A673 (cell line): ENCODE measurements at regions not wholly inside any gene's neighbourhood (a gene's known extent, or its start where the extent isn't known, plus 50 kb on each side); places are given as distances from the start of the nearest gene placed in this dataset.

ENCODE experiments used
- BruUV-seq: library from RNA; stranded (reverse); fragments of 400-500 nt; replicated peaks from 2 replicates; lab custom pipeline; 2021; lab: Mats Ljungman, UMichigan
- CTCF ChIA-PET: fragments of 300-600 bp; sonication (Branson Sonifier 250); formaldehyde crosslinking; loops from one replicate; lab custom pipeline; 2022; ENCODE audit warnings: antibody characterized with exemption; lab: Charles Lee
- POLR2A ChIA-PET: fragments of 300-600 bp; sonication (Branson Sonifier 250); formaldehyde crosslinking; loops from one replicate; lab custom pipeline; 2022; ENCODE audit warnings: antibody characterized with exemption; ENCODE audit not compliant: low non-redundant PET; lab: Charles Lee
- DNase-seq: peaks from one replicate; pipeline ENCODE4 v3.0.0-alpha.2; 2015; ENCODE audit warnings: low spot score
- H3K27ac ChIP-seq: fragments of 200-600 bp; sonication (generic); 2 replicates; pipeline ENCODE4 v1.5.1; 2016; ENCODE audit warnings: mixed run types, low read depth, mild to moderate bottlenecking, mixed read lengths, antibody characterized with exemption, low read length; ENCODE audit not compliant: poor library complexity, severe bottlenecking
- H3K27me3 ChIP-seq: fragments of 200-600 bp; sonication (generic); replicated peaks from 2 replicates; pipeline ENCODE4 v1.6.1; 2017; ENCODE audit warnings: mixed run types, low read depth, mild to moderate bottlenecking, mixed read lengths, antibody characterized with exemption, low read length; ENCODE audit not compliant: insufficient read depth, poor library complexity
- H3K36me3 ChIP-seq: fragments of 200-600 bp; sonication (generic); 2 replicates; pipeline ENCODE4 v1.6.1; 2016; ENCODE audit warnings: mixed run types, mild to moderate bottlenecking, mixed read lengths, antibody characterized with exemption, low read length; ENCODE audit not compliant: insufficient read depth, poor library complexity, severe bottlenecking
- H3K4me1 ChIP-seq: fragments of 200-600 bp; sonication (generic); 2 replicates; pipeline ENCODE4 v1.6.1; 2017; ENCODE audit warnings: mixed run types, mild to moderate bottlenecking, mixed read lengths, antibody characterized with exemption, low read length; ENCODE audit not compliant: insufficient read depth, poor library complexity, severe bottlenecking
- H3K4me3 ChIP-seq: fragments of 200-600 bp; sonication (generic); 2 replicates; pipeline ENCODE4 v1.5.1; 2016; ENCODE audit warnings: low read depth, mixed run types, mild to moderate bottlenecking, mixed read lengths, low read length; ENCODE audit not compliant: poor library complexity, severe bottlenecking
- H3K9me3 ChIP-seq: fragments of 200-600 bp; sonication (generic); 2 replicates; pipeline ENCODE4 v1.6.1; 2016; ENCODE audit warnings: mixed run types, low read depth, mild to moderate bottlenecking, mixed read lengths, antibody characterized with exemption, low read length; ENCODE audit not compliant: poor library complexity, severe bottlenecking
- CTCF ChIP-seq: fragments of 300-800, 200-600 bp; sonication (generic); conservative IDR thresholded peaks from 2 replicates; pipeline ENCODE4 v1.5.1; 2017; ENCODE audit warnings: low read depth, mild to moderate bottlenecking, antibody characterized with exemption, low read length, moderate library complexity, mixed read lengths
- EZH2 ChIP-seq: fragments of 200-600 bp; sonication (generic); IDR thresholded peaks from 2 replicates; pipeline ENCODE4 v1.6.1; 2017; ENCODE audit warnings: borderline replicate concordance, low read depth, mild to moderate bottlenecking, mixed read lengths, antibody characterized with exemption, low read length; ENCODE audit not compliant: poor library complexity, severe bottlenecking
- intact Hi-C: fragments of 100-400 bp; cut with micrococcal nuclease; formaldehyde crosslinking; loops from one replicate; pipeline ENCODE4 v1.10.0; 2022; ENCODE audit not compliant: unreplicated experiment

- Histone ChIP-seq H3K36me3 (no peaks in the 10 kb centered on the region), H3K4me1 (no peaks in the 10 kb centered on the region), H3K27ac (no peak overlapping the region), H3K4me3 (no peak overlapping the region), H3K9me3 (no peaks in the 10 kb centered on the region), H3K27me3 (no peaks in the 10 kb centered on the region)
- no TSS peak for BruUV-seq
- intact Hi-C loops, result no loop called here
- ChIA-PET POLR2A (no interaction called here), CTCF (no interaction called here)
- DNase-seq, result no peak
- TF ChIP-seq CTCF, result no peak
- no peak for TF ChIP-seq EZH2
Measured at GRCh38 chr4:81667539-81667938, 195.8 kb upstream of the RASGEF1B start.

GRCh38 chr4:81666491-81666890 is 194.8 kb upstream of the RASGEF1B start:
- intact Hi-C loops, result no loop called here
- ChIA-PET POLR2A (no interaction called here), CTCF (no interaction called here)
- Histone ChIP-seq H3K9me3 (no peaks in the 10 kb centered on the region), H3K4me3 (no peak overlapping the region), H3K4me1 (no peaks in the 10 kb centered on the region), H3K36me3 (no peaks in the 10 kb centered on the region), H3K27ac (no peak overlapping the region), H3K27me3 (no peaks in the 10 kb centered on the region)
- DNase-seq, result no peak
- BruUV-seq, result no TSS peak
- TF ChIP-seq CTCF (no peak), EZH2 (no peak)

- no TSS peak for BruUV-seq
- no peak overlapping the region for H3K4me3 ChIP-seq
- no peak for DNase-seq
- no peaks in the 10 kb centered on the region for H3K36me3 ChIP-seq
- TF ChIP-seq CTCF (no peak), EZH2 (no peak)
- H3K9me3 ChIP-seq, result no peaks in the 10 kb centered on the region
- no peaks in the 10 kb centered on the region for H3K4me1 ChIP-seq
- ChIA-PET POLR2A (no interaction called here), CTCF (no interaction called here)
- no peaks in the 10 kb centered on the region for H3K27me3 ChIP-seq
- intact Hi-C loops, result no loop called here
- no peak overlapping the region for H3K27ac ChIP-seq
Measured at GRCh38 chr4:81665649-81666048, 193.9 kb upstream of the RASGEF1B start.
